NCI-H2107 (cell line): ENCODE measurements at regions not wholly inside any gene's neighbourhood (a gene's known extent, or its start where the extent isn't known, plus 50 kb on each side); places are given as distances from the start of the nearest gene placed in this dataset.
"Not testable (repeated sequence)": the region's sequence is repeated elsewhere in the genome, so short reads cannot be mapped to it uniquely, and the experiment has no call there.

Experiments
- DNase-seq: peaks from one replicate; lab custom pipeline; 2025; lab: John Stamatoyannopoulos, UW

- no peak for DNase-seq
These were observed 484.5 kb upstream of the ZNF804A start for GRCh38 chr2:184113696-184114403.

GRCh38 chr2:184114439-184114838 is 483.9 kb upstream of the ZNF804A start:
- DNase-seq = no peak

- no peak for DNase-seq
These were observed 478.1 kb upstream of the ZNF804A start for GRCh38 chr2:184119989-184120800.

GRCh38 chr2:184125867-184126266 is 472.5 kb upstream of the ZNF804A start:
- DNase-seq = no peak

GRCh38 chr2:184129073-184129472 is 469.3 kb upstream of the ZNF804A start:
- DNase-seq = no peak

- DNase-seq = no peak
These were observed 460.4 kb upstream of the ZNF804A start for GRCh38 chr2:184137955-184138354.

- DNase-seq = no peak
These were observed 456.5 kb upstream of the ZNF804A start for GRCh38 chr2:184141866-184142265.

- DNase-seq = no peak
These were observed 443.9 kb upstream of the ZNF804A start for GRCh38 chr2:184154438-184154837.

- no peak for DNase-seq
These were observed 442.5 kb upstream of the ZNF804A start for GRCh38 chr2:184155791-184156190.

GRCh38 chr2:184157141-184157540 is 441.2 kb upstream of the ZNF804A start:
- DNase-seq = no peak

GRCh38 chr2:184162426-184162825 is 435.9 kb upstream of the ZNF804A start:
- DNase-seq = no peak

- not testable (repeated sequence) for DNase-seq
These were observed 429.5 kb upstream of the ZNF804A start for GRCh38 chr2:184168823-184169222.

GRCh38 chr2:184169366-184169765 is 429.0 kb upstream of the ZNF804A start:
- DNase-seq = no peak

GRCh38 chr2:184174493-184175104 is 423.7 kb upstream of the ZNF804A start:
- no peak for DNase-seq

GRCh38 chr2:184178229-184178628 is 420.1 kb upstream of the ZNF804A start:
- no peak for DNase-seq

- no peak for DNase-seq
These were observed 411.9 kb upstream of the ZNF804A start for GRCh38 chr2:184186436-184186835.

- DNase-seq = no peak
These were observed 410.8 kb upstream of the ZNF804A start for GRCh38 chr2:184187421-184187971.

GRCh38 chr2:184190725-184191124 is 407.6 kb upstream of the ZNF804A start:
- no peak for DNase-seq

GRCh38 chr2:184192649-184193048 is 405.7 kb upstream of the ZNF804A start:
- no peak for DNase-seq

- no peak for DNase-seq
These were observed 400.9 kb upstream of the ZNF804A start for GRCh38 chr2:184197413-184197812.

GRCh38 chr2:184198791-184199190 is 399.5 kb upstream of the ZNF804A start:
- not testable (repeated sequence) for DNase-seq

GRCh38 chr2:184199274-184199673 is 399.1 kb upstream of the ZNF804A start:
- no peak for DNase-seq

GRCh38 chr2:184201246-184201645 is 397.1 kb upstream of the ZNF804A start:
- no peak for DNase-seq
